Medulla oblongata (tissue), 1 donor: ENCODE measurements at regions not wholly inside any gene's neighbourhood (a gene's known extent, or its start where the extent isn't known, plus 50 kb on each side); places are given as distances from the start of the nearest gene placed in this dataset.
"Not testable (repeated sequence)": the region's sequence is repeated elsewhere in the genome, so short reads cannot be mapped to it uniquely, and the experiment has no call there.

Experiments
- DNase-seq: peaks from one replicate; pipeline ENCODE4 v3.0.0-alpha.2; 2015; ENCODE audit errors: extremely low spot score

DNA sequence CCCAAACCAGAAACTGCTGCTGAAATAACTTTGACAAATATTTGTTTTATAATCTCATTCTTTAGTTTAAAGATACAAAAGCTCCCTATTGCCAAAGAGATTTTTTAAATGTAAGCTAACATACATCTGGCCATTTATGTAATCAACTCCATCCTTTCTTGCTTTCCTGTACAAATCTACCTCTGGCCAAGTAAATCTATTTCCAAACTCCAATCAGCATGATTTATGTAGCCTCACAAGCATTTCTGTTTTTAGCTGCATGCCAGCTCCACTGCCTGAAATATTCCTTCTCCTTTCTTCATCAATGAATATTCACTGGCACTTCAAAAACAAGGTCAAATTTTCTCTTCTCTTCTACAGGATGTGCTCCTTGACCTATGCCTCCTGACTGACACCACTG, 80.0 kb downstream of the SHOX2 start:
- DNase-seq: no peak

DNA sequence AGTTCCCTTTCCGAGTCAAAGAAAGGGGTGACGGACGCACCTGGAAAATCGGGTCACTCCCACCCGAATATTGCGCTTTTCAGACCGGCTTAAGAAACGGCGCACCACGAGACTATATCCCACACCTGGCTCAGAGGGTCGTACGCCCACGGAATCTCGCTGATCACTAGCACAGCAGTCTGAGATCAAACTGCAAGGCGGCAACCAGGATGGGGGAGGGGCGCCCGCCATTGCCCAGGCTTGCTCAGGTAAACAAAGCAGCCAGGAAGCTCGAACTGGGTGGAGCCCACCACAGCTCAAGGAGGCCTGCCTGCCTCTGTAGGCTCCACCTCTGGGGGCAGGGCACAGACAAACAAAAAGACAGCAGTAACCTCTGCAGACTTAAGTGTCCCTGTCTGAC, 86.3 kb downstream of the SHOX2 start:
- not testable (repeated sequence) for DNase-seq

DNA sequence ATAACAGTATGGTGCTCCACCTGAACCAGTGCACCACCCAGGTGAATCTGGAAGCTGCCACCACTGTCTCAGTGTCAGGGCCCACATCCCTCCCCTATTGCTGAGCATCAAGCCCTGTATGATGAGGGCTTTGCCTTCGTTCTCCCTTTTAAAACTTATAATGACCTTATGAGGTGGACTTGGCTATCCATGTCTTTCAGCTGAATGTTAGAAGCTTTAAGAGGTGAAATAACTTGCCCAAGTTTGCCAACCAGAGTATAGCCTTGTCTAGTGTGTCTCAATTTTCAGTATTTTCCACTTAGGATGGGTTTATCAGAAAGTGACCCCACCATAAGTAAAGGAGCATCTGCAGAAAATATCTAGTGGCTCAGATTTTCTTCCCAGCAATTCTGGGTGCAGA, 87.8 kb downstream of the SHOX2 start:
- no peak for DNase-seq

DNA sequence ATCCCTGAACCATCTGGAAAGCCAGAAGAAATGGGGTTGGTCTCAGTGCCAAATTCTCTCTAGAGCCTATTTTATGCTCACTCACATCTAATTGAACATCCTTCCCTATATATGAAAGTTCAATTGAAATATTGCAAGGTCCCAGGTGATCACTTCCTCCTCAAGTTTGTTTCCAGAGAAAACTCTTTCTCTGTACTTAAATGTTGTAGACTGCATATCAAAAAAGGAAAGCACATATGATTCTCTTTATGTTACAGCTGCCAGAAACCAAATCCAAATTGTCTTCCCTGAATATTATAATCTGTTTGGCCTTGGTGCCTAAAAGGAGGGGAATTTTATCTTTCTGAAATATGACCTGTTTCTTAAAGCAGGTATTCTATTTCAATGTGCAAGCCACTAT, 93.3 kb downstream of the SHOX2 start:
- no peak for DNase-seq

DNA sequence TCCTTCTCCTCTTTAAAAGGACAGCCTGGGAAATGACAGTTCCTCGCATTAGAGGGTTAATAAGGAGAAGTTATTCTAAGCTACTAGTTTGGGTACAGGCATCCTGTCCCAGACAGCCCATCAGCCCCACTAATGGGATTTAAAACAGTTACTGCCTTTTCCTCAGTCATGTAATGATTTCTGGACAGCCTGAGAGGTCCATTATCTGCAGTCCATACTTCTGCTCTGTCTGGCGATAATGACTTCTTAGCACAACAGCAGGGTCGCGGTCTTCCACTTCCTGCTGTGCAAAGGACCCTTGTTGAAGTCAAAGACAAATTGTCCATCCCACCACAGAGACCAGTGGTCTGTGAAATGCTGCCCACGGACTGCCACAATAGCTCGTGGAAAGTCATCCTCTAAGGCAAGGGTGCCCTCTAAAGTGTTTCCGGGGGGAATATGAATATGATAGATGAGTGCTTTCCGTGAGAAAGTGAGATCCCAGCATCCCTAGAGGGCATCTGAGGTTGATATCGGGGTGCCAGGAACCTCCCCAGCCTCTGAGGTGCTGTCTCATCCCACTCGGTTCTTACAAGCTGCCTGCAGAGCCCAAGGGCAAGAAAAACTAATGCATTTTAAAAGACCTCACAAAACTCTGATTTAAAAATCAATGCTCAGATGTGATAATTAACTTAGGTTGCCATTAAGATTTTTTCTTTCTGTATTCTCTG, 100.7 kb downstream of the SHOX2 start:
- no peak for DNase-seq

DNA sequence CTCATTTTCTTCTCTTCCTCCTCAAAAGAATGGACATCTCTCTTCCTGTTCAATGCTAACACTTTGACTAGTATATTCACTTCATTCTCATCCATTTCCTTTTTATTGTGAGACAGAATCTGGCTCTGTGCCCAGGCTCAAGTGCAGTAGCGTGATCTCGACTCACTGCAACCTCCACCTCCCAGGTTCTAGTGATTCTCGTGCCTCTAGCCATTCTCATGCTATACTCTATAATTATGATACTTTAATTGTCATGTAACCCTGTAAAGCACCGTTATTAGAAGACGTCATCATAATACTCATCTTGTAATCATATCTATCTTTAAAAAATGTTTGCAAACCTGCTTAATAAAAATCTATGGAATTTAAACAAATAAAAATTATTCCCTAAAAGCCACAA, 107.0 kb downstream of the SHOX2 start:
- no peak for DNase-seq

DNA sequence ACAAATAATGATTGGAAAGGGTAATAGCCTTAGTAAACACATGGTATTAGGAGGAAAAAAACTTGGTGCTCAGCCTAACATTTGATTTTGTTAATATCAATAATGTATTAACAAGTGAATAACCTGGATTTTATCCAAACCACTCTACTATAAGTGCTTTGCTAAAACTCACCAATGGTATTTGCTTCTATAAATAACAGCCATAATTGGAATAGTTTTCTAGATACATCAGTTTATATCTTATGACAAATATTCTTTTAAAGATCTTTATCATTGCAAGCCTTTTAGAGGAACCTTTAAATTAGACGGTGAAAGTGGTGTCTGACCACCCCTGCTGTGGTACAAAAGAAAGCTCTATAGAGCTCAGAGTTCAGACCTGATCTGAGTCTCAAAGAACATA, 123.9 kb downstream of the SHOX2 start:
- no peak for DNase-seq

DNA sequence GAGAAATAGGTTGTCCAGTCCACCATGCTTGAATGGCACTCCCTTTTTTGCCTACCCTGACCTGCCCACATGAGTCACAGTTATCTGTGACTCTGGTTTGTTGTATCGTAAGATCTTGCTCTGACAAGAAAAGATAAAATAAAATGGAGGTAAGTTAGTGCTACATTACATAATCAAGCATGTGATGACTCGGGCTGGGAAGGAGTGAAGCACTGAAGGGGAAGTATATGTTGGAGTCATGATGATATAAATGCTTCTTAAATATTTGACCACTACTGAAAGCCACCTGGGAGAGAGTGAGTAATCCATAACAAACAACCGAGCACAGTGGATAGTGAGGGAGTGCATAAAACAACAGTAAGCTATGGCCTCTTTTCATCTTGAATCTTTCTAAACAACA, 124.4 kb downstream of the SHOX2 start:
- DNase-seq: no peak

DNA sequence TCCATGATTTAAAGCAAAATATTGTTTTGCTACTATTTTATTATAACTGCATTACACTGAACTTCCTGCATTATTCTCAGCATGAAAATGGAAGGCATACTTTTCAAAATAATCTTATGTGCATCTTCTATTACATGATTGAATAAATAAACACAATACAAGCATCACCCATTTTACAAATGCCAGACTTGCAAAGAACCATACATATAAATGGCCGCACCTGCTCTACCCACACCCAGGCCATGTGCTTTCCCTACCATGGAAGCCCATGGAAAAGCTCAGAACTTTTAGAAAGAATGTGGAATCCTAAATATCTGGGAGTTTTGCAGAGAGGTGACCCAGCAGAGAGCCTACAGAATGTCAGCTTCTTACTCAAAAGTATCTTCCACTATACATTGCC, 127.2 kb downstream of the SHOX2 start:
- no peak for DNase-seq

DNA sequence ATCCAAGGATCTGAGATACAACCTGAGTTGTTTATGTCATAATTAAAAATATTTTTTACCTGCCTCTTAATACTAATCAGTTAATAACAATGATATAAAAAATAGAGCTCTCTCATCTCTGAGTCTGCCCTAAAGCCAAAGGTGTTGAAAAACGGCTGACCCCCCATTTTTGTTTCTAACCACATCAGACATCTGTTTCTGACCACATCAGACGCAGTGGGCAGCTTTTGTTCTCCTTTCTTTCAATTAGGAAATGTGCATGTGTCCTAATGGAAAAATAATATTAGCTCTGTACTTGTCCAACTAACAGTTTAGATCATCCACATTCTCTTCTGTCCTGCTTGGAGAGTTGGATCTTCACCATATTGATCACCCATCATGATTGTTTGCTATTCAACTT, 144.6 kb downstream of the SHOX2 start:
- DNase-seq: no peak

DNA sequence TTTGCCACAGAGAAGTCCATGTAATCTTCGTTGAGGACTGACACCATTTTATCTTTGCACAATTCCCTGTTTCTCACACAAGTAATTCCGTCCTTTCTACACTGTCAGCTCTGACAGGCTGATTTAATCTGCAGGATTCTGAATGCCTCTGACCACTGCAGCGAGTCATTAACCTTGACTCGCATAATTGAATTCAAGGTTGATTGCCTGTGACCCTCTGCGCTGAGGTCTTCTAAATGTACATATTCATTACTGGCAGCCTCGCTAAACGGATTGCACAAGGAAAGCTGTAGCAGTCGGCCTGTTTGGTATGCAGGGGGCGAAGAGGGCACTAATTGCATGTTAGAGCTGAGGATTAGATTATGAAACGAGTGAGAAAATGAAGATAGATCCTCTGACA, 147.8 kb downstream of the SHOX2 start:
- no peak for DNase-seq

DNA sequence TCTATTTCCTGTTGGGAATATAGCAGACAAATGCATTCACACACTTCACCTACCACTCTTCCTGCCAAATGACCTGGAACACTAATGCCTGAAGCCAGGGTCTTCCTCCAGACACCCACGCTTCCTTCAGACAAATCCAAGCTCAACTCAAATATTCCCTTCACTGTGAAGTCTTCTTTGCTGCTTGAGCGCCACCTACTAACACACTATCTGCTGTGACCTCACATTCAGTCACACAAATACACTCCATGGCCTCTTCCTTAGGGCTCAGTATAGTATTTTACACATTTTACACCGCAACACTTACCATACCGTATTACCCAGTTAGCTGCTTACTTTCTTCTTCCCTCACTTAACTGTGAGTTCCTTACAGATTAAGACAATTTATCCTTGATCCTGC, 149.4 kb downstream of the SHOX2 start:
- no peak for DNase-seq

DNA sequence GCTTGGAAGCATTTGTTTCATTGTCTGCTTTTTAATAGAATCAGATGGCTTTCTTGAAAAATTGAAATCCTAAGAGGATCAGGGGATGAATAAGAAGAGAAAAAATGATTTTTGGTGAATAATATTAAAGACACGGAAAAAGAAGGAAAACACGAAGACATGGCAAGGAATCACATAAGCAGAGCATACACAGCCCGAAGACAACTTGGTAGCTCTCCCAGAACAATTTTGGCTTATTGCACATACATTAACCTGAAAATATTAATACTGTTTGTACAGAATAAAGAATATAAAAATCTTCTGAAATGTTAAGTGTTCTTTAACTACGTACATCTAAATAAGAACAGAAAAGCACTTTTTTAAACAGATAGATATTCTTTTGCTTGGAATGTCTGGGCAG, 150.0 kb downstream of the SHOX2 start:
- DNase-seq: no peak

DNA sequence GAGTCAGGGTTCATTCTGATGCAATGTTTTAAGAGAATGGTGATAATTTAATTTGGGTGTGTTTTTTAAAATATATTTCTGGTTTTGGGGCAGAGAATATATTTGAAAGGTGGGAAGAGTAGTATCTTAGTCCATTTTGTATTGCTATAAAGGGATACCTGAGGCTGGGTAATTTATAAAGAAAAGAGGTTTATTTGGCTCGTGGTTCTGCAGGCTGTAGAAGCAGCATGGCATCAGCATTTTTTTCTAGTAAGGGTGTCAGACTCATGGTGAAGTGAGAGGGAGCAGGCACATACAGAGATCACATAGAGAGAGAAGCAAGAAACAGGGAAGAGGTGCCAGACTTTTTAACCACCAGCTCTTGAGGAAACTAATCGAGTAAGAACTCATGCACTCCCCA, 152.7 kb downstream of the SHOX2 start:
- DNase-seq: no peak

DNA sequence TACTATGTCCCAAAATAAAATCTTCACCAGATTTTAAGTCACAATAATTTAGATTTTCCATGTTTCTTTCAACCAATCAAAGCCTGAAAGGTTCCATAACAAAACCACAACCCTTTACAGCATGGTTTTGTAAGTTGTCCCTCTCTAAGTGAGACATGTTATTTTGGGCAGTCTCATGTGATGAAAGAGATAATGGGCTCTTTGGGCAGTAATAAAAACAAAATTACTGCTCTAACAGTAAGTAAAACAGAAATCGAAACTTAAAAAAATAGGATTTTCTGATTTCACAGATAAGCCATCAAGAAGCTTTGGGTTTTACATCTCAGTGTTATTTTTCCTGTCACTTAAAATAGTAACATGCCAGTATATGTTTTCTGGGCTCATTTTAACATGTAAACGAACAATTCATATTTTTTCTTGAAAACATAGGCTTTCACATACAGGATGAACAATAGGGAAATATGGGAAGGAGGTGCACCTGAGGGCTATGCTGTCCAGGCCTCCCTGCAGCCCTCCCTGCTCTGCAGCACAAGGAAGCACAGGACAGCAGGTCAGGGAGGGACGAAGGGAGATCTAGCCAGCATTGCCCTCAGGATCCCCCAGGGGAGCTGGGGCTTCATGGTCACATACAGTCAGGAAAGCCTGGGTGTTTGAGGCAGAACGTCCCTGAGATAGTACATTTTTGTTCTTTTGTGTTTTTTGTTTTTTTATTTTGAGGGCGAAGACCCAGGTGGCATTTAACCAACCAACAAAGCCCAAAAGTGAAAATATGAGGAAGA, 157.4 kb downstream of the SHOX2 start:
- no peak for DNase-seq

DNA sequence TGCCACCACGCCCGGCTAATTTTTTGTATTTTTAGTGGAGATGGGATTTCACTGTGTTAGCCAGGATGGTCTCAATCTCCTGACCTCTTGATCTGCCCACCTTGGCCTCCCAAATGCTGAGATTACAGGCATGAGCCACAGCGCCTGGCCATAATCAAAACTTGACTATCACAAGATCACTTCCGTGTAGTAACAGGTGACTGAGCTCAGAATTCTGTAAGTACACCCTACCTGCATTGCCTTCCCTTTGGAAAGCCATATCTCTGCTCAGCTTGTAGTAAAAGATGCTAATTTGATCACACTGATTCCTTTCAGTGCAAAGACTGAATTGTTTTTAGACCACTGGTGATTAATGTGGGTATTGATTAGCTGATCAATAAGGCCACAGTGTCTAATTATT, 167.1 kb downstream of the SHOX2 start:
- DNase-seq: no peak

DNA sequence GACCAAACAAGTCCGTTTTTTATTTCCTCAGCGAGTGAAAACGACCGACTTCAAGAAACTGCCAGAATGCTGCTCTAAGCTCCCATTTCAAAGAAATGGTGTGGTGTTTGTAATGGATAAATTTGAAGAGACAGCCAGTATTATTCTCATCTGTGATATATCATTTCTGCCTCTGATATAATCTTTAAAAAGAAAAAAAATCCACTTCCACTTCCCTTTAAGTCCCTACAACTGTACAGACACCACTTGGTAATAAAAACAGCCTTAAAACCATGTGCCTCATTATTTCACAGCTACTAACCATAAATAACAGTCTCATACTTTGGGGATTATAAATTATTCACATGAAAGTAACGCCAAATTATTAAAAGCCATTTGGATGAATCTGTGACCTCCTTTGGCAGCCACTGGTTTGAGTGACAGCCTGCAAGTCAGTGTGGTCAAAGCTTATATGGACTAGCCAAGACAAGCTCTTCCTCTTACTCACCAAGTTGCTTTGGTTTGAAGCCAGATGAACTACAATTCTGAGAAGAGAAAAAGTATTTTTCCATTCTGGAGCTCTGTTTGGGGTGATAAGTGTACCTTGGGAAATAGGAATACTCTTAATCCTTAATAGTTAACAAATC, 168.0 kb downstream of the SHOX2 start:
- DNase-seq: no peak

DNA sequence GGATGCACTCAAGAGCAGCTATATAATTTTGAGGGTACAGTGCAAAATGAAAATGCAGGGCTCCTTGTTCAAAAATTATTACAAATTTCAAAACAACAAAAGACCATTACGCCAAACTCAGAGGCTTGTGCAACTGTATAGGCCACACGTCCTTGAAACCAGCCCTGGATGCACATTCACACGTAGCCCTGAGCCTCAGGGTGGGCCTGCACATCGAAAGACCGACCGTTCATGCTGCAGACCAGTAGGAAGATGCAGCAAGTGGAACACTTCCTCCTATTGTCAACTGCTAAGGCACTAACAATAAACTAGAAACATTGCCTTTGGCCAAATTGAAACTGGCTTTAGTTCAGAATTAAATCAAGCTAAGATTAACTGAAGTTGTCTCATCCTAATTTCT, 174.7 kb downstream of the SHOX2 start:
- no peak for DNase-seq

DNA sequence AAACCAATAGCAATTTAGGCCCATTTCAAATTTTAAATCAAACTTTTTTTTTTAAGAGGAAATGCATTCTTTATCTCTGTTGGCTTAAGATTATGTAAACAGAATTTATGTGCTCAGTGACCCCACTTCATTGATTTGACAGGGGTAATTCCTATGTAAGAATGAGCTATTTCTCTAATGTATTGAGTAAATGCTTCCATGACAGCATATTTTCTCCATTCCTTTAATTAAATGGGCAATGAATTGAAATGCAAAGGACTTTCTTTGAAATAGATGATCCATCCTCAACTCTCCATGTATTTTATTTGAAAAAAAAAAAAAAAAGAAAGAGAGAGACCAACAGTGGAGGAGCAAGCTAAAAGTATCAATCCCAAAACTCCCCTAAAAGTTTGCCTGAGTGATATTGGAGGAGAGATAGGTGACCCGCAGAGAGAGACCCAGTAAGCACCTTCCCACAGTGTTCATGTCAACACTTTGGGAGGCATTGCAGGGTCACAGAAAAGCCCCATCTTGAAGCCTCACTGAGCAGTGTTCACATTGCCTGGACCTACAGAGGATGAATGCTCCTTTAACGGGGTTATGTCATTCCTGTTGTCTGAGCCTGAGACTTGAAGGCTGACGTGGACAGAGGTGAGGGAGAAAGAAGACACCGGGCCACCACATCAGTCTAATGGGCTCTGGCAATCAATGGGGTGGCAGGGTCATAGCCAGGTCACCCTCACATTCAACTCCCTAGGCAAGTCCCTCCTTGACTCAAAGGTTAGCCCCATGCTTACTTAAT, 176.0 kb downstream of the SHOX2 start:
- DNase-seq: no peak

DNA sequence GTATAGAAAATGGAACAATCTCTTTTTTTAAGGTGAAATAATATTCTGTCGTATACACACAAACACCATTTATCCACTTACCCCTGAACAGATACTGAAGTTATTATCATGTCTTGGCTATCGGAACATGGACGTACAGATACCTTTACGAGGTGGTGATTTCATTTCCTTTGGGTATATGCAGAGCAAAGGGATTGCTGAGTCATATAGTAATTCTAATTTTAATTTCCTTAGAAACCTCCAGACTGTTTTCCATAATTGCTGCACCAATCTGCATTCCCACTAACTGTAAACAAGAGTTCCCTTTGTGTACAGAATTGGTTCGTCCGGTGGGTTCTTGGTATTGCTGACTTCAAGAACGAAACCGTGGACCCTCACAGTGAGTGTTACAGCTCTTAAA, 179.4 kb downstream of the SHOX2 start:
- no peak for DNase-seq

DNA sequence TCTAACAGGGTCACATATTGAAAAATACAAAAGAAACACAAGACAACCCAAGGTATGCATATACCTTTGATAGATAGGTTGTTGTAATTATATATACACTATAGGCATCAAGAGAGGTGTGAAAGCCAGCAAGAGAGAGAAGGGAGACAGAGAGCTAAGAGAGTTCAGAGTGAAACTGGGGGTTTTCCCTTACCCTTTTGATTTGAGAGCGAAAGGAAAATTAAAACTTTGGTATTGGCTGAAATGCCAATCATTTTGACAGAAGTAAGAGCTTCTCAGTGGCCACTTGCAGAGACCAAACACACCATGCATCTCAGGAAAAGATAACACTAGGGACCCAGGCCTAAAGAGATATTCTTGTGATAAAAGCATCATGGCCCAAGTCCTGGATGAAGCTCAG, 183.6 kb downstream of the SHOX2 start:
- no peak for DNase-seq

DNA sequence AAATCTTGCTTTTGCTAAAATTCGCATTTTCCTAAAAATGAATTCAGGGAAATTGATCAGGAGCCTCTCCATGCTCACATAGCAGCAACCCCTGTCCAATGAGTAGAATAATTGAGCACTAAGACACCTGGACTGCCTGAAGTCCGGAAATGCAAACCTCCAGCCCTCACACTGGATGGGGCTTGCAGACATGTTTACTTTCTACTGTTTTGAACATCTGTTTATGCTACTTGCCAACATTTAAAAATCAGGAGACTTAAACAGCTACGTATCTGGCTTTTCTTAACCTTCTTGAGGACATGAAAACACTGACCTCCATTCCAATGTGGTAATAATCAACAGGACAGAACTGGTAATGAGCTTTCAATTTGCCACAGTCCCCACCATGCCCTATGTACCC, 184.4 kb downstream of the SHOX2 start:
- DNase-seq: no peak
